CD4-positive, alpha-beta T cell treated with Interleukin-17A for 1 hour (primary cell): ENCODE measurements at regions not wholly inside any gene's neighbourhood (a gene's known extent, or its start where the extent isn't known, plus 50 kb on each side); places are given as distances from the start of the nearest gene placed in this dataset.
"Not testable (repeated sequence)": the region's sequence is repeated elsewhere in the genome, so short reads cannot be mapped to it uniquely, and the experiment has no call there.

ENCODE experiments used
- DNase-seq: peaks from one replicate; pipeline ENCODE4 v3.0.0-alpha.2; 2020

DNA sequence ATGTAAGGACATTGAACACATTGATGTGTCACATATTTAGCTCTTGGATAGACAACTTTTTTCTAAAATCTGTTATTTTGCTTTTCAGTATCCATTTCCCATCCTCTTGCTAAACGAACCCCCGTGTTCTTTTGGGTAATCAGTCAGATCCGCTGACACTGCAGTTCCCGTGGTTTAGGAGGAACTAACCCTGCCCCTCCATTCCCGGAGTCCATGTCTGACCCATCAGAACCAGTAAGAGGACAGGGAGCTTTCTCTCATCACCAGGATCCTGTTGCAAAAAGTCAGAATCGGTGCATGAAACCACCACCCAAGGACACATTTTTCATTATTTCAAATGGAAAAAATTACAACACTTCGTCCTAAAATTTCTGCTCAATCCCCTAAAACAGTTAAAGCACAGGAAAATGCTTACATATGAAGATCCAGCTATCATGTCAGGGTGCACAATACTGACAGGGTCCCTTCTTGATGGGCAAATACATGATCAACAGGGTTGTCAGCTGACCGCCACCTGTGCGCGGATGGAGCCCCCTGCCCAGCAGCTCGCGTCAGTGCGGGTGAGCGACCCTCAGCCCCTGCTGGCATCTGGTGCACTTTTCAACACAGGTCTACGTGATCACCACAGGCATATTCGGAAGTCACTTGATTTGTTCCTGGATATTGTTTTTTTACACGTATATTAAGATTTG lies 276.8 kb downstream of the ADGRD1 start:
- no peak for DNase-seq

- DNase-seq: no peak
Observed at GRCh38 chr12:131231032-131231980, 277.6 kb downstream of the ADGRD1 start.

- no peak for DNase-seq
Observed at GRCh38 chr12:131232036-131232435, 278.3 kb downstream of the ADGRD1 start.

GRCh38 chr12:131232872-131233271 lies 279.2 kb downstream of the ADGRD1 start:
- not testable (repeated sequence) for DNase-seq

- not testable (repeated sequence) for DNase-seq
Observed at GRCh38 chr12:131233850-131234789, 280.4 kb downstream of the ADGRD1 start.

DNA sequence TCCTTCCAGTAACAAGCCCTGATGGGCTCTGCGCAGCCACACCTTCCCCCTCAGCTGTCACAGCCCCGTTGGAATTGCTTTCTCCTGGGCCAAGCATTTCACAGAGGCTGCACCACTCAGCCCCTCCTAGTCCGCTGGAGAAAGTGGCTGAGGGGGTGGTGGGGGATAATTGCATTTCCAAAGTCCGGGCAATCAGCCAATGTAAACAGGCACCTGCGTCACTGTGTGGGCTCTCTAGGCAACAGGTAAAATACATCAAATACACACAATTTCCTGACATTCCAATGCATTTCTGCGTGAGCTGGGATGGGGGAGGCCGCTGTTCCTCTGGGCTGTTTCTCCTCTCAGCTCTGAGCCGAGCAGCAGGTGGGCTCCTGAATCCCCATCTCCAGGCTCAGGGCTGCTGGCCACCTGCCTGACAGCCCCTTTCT lies 281.1 kb downstream of the ADGRD1 start:
- not testable (repeated sequence) for DNase-seq

DNA sequence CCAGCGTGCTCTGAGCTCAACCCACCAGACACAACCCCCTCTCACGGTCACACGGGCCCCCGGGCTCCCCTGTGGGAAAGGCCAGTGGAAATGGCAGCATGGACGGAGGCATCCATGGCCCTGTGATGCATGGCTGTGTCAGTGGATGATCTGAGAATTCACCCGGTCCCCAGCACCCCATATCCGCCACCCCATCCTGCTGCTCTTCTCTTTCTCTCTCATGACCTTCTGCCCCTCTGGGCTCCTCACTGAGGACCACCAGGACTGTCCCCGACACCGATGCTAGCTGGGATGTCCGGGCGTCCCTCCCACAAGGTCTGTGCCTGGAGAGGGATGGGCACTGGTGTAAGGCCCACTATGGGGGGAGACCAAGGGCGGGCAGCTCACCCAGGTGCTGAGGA lies 282.2 kb downstream of the ADGRD1 start:
- no peak for DNase-seq

DNA sequence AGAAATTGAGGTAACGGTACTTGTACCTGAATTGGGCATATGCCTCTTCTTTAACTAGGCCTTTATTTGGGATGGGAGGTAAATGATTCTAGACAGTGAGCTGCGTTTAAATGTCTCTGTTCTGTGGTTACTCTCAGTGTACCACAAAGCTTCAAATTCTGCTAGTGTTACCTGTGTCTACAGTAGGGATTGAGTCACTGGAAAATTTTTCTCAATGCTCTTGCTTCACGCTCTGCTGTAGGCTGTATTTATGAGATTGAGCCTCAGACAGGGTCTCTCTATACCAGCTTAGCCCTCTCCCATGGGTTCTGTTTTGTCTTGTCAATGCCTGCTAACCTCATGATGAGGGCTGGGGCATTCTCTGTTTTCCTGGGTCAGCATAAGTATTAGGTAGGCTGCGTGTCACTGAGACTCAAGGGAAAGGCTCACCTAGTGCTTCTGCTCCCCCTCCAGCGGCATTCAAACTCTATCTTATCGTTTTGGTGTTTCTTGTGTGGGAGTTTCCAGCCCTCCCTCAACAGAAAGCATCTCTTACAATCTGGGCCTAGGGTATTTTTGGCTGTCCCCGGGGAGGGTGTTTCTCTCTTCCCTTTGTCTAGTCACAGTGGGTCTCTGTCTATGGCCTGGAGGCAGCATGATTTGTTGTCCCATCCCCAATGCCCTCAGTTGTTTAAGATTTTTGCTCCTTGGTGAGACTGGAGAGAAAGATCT lies 285.8 kb downstream of the ADGRD1 start:
- DNase-seq: no peak

DNA sequence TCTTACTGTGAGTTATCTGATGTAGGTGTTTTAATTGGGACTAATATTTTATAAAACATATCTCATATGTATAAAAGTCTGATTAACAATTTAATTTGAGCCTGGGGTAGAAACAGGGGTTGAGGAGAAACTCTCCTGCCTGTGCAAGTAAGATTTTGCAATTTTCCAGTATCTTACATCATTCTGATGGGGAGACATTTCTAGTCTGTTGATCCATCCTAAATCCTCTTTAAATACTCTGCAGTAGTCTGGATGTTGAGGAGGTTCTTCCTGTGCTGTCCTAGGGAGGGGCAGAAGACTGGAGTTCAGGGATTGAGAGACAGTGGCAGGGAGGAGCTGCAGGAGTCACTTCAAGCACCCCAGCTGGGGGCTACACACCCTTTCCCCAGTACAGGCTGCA lies 287.8 kb downstream of the ADGRD1 start:
- DNase-seq: no peak

GRCh38 chr12:131242741-131243496 lies 289.2 kb downstream of the ADGRD1 start:
- peak; percentile 5 for DNase-seq

GRCh38 chr12:131244157-131244688 lies 290.5 kb downstream of the ADGRD1 start:
- not testable (repeated sequence) for DNase-seq

- DNase-seq: not testable (repeated sequence)
Observed at GRCh38 chr12:131245161-131245560, 291.5 kb downstream of the ADGRD1 start.

GRCh38 chr12:131245564-131246355 lies 292.1 kb downstream of the ADGRD1 start:
- no peak for DNase-seq

DNA sequence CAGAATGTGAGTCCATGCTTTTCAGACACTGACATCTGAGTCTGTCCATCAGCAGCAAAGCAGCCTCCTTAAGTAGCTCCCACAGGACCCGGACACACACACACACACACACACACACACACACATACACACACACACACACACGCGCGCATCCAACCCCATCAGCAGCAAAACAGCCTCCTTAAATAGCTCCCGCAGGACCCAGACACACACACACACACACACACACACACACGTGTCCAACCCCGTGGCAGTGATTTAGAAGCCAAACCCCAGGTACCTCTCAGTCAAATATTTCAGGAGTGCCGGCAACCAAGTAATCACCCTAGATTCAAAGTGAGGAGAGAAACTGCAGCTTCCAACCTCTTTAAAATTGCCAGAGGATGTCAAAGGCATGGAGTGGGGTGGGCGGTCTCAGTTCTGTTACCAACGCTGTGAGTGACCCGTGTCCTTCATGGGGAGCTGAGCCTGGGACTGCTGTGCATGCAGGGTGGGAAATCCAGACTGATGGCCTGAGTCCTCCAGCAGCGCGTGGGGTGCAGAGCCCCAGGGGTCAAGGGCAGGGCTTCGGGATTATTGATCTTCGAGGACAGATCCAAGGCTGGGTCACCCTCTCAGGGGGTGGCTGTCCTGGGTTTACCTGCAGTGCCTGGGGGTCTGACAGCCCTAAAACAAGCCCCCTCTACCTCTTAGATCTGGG lies 293.5 kb downstream of the ADGRD1 start:
- not testable (repeated sequence) for DNase-seq

DNA sequence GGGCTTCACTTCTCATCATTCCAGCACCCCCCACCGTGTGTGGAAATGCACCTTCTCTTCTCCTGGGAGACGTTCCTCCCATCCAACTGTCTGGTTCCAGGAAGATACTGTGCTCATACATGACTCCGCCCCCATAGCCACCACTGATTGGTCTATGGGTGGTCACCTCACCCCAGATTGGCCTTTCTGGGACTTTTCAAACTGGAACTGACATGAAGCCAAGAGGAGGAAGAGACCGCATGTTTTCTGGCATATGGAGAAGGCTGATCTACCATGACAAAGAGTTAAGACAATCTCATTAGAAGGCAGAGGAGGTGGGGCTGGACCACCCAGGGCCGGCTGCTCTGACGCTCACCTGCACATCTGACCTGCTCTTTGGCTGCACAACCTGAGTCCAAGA lies 294.2 kb downstream of the ADGRD1 start:
- not testable (repeated sequence) for DNase-seq

GRCh38 chr12:131249246-131250027 lies 295.7 kb downstream of the ADGRD1 start:
- no peak for DNase-seq

- DNase-seq: no peak
Observed at GRCh38 chr12:131250028-131250950, 296.6 kb downstream of the ADGRD1 start.

GRCh38 chr12:131250951-131251315 lies 297.2 kb downstream of the ADGRD1 start:
- DNase-seq: no peak
